ENCODE measurements at regions not wholly inside any gene's neighbourhood (a gene's known extent, or its start where the extent isn't known, plus 50 kb on each side); places are given as distances from the start of the nearest gene placed in this dataset.
"Not testable (repeated sequence)": the region's sequence is repeated elsewhere in the genome, so short reads cannot be mapped to it uniquely, and the experiment has no call there.

- H3K18ac ChIP-seq (ENCODE audit: extremely low read depth, low read length); POLR2A ChIA-PET (ENCODE audit: partially characterized antibody); H3K23me2 ChIP-seq (ENCODE audit: low read depth, low read length); H3K79me1 ChIP-seq (ENCODE audit: low read depth, low read length); H4K5ac ChIP-seq (ENCODE audit: insufficient read length, low read depth, low read length); H3K9ac ChIP-seq (replicated peaks in 1 of 4; ENCODE audit: extremely low read depth in 1 of 4, low read depth in 3 of 4, low read length in 3 of 4); H3K56ac ChIP-seq (replicated peaks; ENCODE audit: insufficient read length, low read depth, low read length); H3K14ac ChIP-seq (ENCODE audit: insufficient read length); H3K9me3 ChIP-seq (ENCODE audit: insufficient read depth in 2 of 2, low read depth in 1 of 2, low read length in 1 of 2); H3K79me2 ChIP-seq (ENCODE audit: control insufficient read depth in 1 of 2, insufficient read depth in 2 of 2, low read length in 2 of 2); H3K27ac ChIP-seq (ENCODE audit: low read depth, low read length); H2AFZ ChIP-seq (ENCODE audit: low read length); H3K4ac ChIP-seq (replicated peaks; ENCODE audit: insufficient read length, low read depth, low read length); H3K4me2 ChIP-seq (ENCODE audit: insufficient read depth in 1 of 2, low read depth in 2 of 2, low read length in 2 of 2); H2AK5ac ChIP-seq (ENCODE audit: low read depth, low read length); FAIRE-seq; H3K4me1 ChIP-seq (replicated peaks in 1 of 4; ENCODE audit: control insufficient read depth in 3 of 4, insufficient read depth in 4 of 4, low read length in 3 of 4); H2BK15ac ChIP-seq (ENCODE audit: low read length); H2BK20ac ChIP-seq (ENCODE audit: low read length); H2BK5ac ChIP-seq (ENCODE audit: low read depth, low read length); H4K8ac ChIP-seq (ENCODE audit: extremely low read depth, insufficient read depth, low read length); H3K23ac ChIP-seq (ENCODE audit: insufficient read length); DNase-seq (ENCODE audit: low read depth in 1 of 2, low spot score in 2 of 2); H2BK12ac ChIP-seq (ENCODE audit: low read depth, low read length); H4K20me1 ChIP-seq (replicated peaks in 1 of 2; ENCODE audit: control insufficient read depth in 1 of 2, insufficient read depth in 2 of 2, low read length in 2 of 2); H3K27me3 ChIP-seq (replicated peaks in 1 of 4; ENCODE audit: control insufficient read depth in 3 of 4, extremely low read depth in 1 of 4, insufficient read depth in 3 of 4, low read length in 3 of 4); CTCF ChIA-PET (ENCODE audit: partially characterized antibody); H2BK120ac ChIP-seq (replicated peaks; ENCODE audit: low read depth, low read length); H4K91ac ChIP-seq (replicated peaks; ENCODE audit: insufficient read length, low read length); H3K4me3 ChIP-seq (ENCODE audit: extremely low read depth in 1 of 4, insufficient read depth in 2 of 4, low read depth in 3 of 4, low read length in 4 of 4); H3K36me3 ChIP-seq (ENCODE audit: control insufficient read depth in 2 of 4, insufficient read depth in 4 of 4, low read length in 3 of 4): not testable (repeated sequence)
Observed at GRCh38 chr2:131717907-131718306, 190.2 kb downstream of the CCDC74A start.

- H4K91ac ChIP-seq (replicated peaks; ENCODE audit: insufficient read length, low read length); H3K4me2 ChIP-seq (ENCODE audit: insufficient read depth in 1 of 2, low read depth in 2 of 2, low read length in 2 of 2); H3K23ac ChIP-seq (ENCODE audit: insufficient read length); H3K9me3 ChIP-seq (ENCODE audit: insufficient read depth in 2 of 2, low read depth in 1 of 2, low read length in 1 of 2); H3K36me3 ChIP-seq (ENCODE audit: control insufficient read depth in 2 of 4, insufficient read depth in 4 of 4, low read length in 3 of 4); H3K4me1 ChIP-seq (replicated peaks in 1 of 4; ENCODE audit: control insufficient read depth in 3 of 4, insufficient read depth in 4 of 4, low read length in 3 of 4); H2BK120ac ChIP-seq (replicated peaks; ENCODE audit: low read depth, low read length); H3K9ac ChIP-seq (replicated peaks in 1 of 4; ENCODE audit: extremely low read depth in 1 of 4, low read depth in 3 of 4, low read length in 3 of 4); FAIRE-seq; POLR2A ChIA-PET (ENCODE audit: partially characterized antibody); H2BK5ac ChIP-seq (ENCODE audit: low read depth, low read length); H3K4ac ChIP-seq (replicated peaks; ENCODE audit: insufficient read length, low read depth, low read length); H3K79me1 ChIP-seq (ENCODE audit: low read depth, low read length); H4K20me1 ChIP-seq (replicated peaks in 1 of 2; ENCODE audit: control insufficient read depth in 1 of 2, insufficient read depth in 2 of 2, low read length in 2 of 2); H2AK5ac ChIP-seq (ENCODE audit: low read depth, low read length); H3K14ac ChIP-seq (ENCODE audit: insufficient read length); H2AFZ ChIP-seq (ENCODE audit: low read length); H3K56ac ChIP-seq (replicated peaks; ENCODE audit: insufficient read length, low read depth, low read length); DNase-seq (ENCODE audit: low read depth in 1 of 2, low spot score in 2 of 2); H3K23me2 ChIP-seq (ENCODE audit: low read depth, low read length); H4K8ac ChIP-seq (ENCODE audit: extremely low read depth, insufficient read depth, low read length); H3K79me2 ChIP-seq (ENCODE audit: control insufficient read depth in 1 of 2, insufficient read depth in 2 of 2, low read length in 2 of 2); CTCF ChIA-PET (ENCODE audit: partially characterized antibody); H3K27ac ChIP-seq (ENCODE audit: low read depth, low read length); H3K27me3 ChIP-seq (replicated peaks in 1 of 4; ENCODE audit: control insufficient read depth in 3 of 4, extremely low read depth in 1 of 4, insufficient read depth in 3 of 4, low read length in 3 of 4); H2BK20ac ChIP-seq (ENCODE audit: low read length); H4K5ac ChIP-seq (ENCODE audit: insufficient read length, low read depth, low read length); H2BK12ac ChIP-seq (ENCODE audit: low read depth, low read length); H3K18ac ChIP-seq (ENCODE audit: extremely low read depth, low read length); H2BK15ac ChIP-seq (ENCODE audit: low read length); H3K4me3 ChIP-seq (ENCODE audit: extremely low read depth in 1 of 4, insufficient read depth in 2 of 4, low read depth in 3 of 4, low read length in 4 of 4): not testable (repeated sequence)
- WGBS, 2 experiments (ENCODE audit: extremely low coverage in 1 of 2, insufficient coverage in 1 of 2, insufficient read length in 1 of 2, insufficient replicate concordance in 2 of 2, low coverage in 1 of 2, low lambda C conversion rate in 2 of 2, missing lambda C conversion rate in 1 of 2): 77% methylated on average over 6 of the region's 6 CpGs; no CpG with 5 or more reads in 1 of the 2 experiments
Observed at GRCh38 chr2:131721163-131721562, 193.5 kb downstream of the CCDC74A start.
